ENCODE measurements at regions not wholly inside any gene's neighbourhood (a gene's known extent, or its start where the extent isn't known, plus 50 kb on each side); places are given as distances from the start of the nearest gene placed in this dataset.

- no TSS peak for BruUV-seq (replicated peaks)
- intact Hi-C loops (cut with micrococcal nuclease; ENCODE audit: unreplicated experiment), result no loop called here
- CTCF ChIA-PET, result no interaction called here
- Mint-ChIP-seq H3K9me3 (ENCODE audit: unreplicated experiment) (no peaks in the 10 kb centered on the region), H3K4me3 (ENCODE audit: unreplicated experiment) (no peak overlapping the region), H3K4me1 (ENCODE audit: low read depth, unreplicated experiment) (no peaks in the 10 kb centered on the region), H3K36me3 (ENCODE audit: insufficient read depth, unreplicated experiment) (no peaks in the 10 kb centered on the region), H3K27me3 (ENCODE audit: insufficient read depth, unreplicated experiment) (peaks cover 3% of the 10 kb centered on the region), H3K27ac (ENCODE audit: unreplicated experiment) (no peak overlapping the region)
- TF ChIP-seq CTCF (IDR thresholded peaks at IDR 0.05; ENCODE audit: insufficient read depth in 1 of 2, low read depth in 1 of 2, low read length in 1 of 2, severe bottlenecking in 1 of 2, unreplicated experiment in 1 of 2), result no peak
- Histone ChIP-seq H3K27me3 (replicated peaks; ENCODE audit: control insufficient read depth, insufficient read depth, low read length) (no peaks in the 10 kb centered on the region), H3K4me3 (ENCODE audit: low read depth, low read length) (no peak overlapping the region), H3K36me3 (ENCODE audit: control insufficient read depth, insufficient read depth, low read length) (no peaks in the 10 kb centered on the region), H3K9me3 (no peaks in the 10 kb centered on the region), H3K4me1 (no peaks in the 10 kb centered on the region)
- no peak for DNase-seq
- POLR2A ChIA-PET, result no interaction called here
Observed at GRCh38 chrX:22712942-22713341, 286.8 kb upstream of the DDX53 start.

GRCh38 chrX:22730542-22730941 lies 269.2 kb upstream of the DDX53 start:
- Mint-ChIP-seq H3K4me1 (ENCODE audit: low read depth, unreplicated experiment) (no peaks in the 10 kb centered on the region), H3K9me3 (ENCODE audit: unreplicated experiment) (no peaks in the 10 kb centered on the region), H3K36me3 (ENCODE audit: insufficient read depth, unreplicated experiment) (no peaks in the 10 kb centered on the region), H3K27ac (ENCODE audit: unreplicated experiment) (no peak overlapping the region), H3K27me3 (ENCODE audit: insufficient read depth, unreplicated experiment) (peaks cover 7% of the 10 kb centered on the region), H3K4me3 (ENCODE audit: unreplicated experiment) (no peak overlapping the region)
- no peak overlapping the region for H3K4me3 ChIP-seq (ENCODE audit: low read depth, low read length)
- CTCF ChIA-PET, result no interaction called here
- no peaks in the 10 kb centered on the region for H3K9me3 ChIP-seq
- no TSS peak for BruUV-seq (replicated peaks)
- POLR2A ChIA-PET, result no interaction called here
- intact Hi-C loops (cut with micrococcal nuclease; ENCODE audit: unreplicated experiment), result no loop called here
- no peak for DNase-seq
- TF ChIP-seq CTCF (IDR thresholded peaks at IDR 0.05; ENCODE audit: insufficient read depth in 1 of 2, low read depth in 1 of 2, low read length in 1 of 2, severe bottlenecking in 1 of 2, unreplicated experiment in 1 of 2), result no peak
- no peaks in the 10 kb centered on the region for H3K27me3 ChIP-seq (replicated peaks; ENCODE audit: control insufficient read depth, insufficient read depth, low read length)
- no peaks in the 10 kb centered on the region for H3K36me3 ChIP-seq (ENCODE audit: control insufficient read depth, insufficient read depth, low read length)
- H3K4me1 ChIP-seq, result no peaks in the 10 kb centered on the region

- DNase-seq, result no peak
- ChIA-PET CTCF (no interaction called here), POLR2A (no interaction called here)
- Mint-ChIP-seq H3K4me3 (ENCODE audit: unreplicated experiment) (no peak overlapping the region), H3K9me3 (ENCODE audit: unreplicated experiment) (no peaks in the 10 kb centered on the region), H3K27me3 (ENCODE audit: insufficient read depth, unreplicated experiment) (peaks cover 7% of the 10 kb centered on the region), H3K36me3 (ENCODE audit: insufficient read depth, unreplicated experiment) (no peaks in the 10 kb centered on the region), H3K27ac (ENCODE audit: unreplicated experiment) (no peak overlapping the region), H3K4me1 (ENCODE audit: low read depth, unreplicated experiment) (no peaks in the 10 kb centered on the region)
- TF ChIP-seq CTCF (IDR thresholded peaks at IDR 0.05; ENCODE audit: insufficient read depth in 1 of 2, low read depth in 1 of 2, low read length in 1 of 2, severe bottlenecking in 1 of 2, unreplicated experiment in 1 of 2), result no peak
- H3K36me3 ChIP-seq (ENCODE audit: control insufficient read depth, insufficient read depth, low read length), result no peaks in the 10 kb centered on the region
- no peaks in the 10 kb centered on the region for H3K4me1 ChIP-seq
- no TSS peak for BruUV-seq (replicated peaks)
- H3K4me3 ChIP-seq (ENCODE audit: low read depth, low read length), result no peak overlapping the region
- intact Hi-C loops (cut with micrococcal nuclease; ENCODE audit: unreplicated experiment), result no loop called here
- H3K27me3 ChIP-seq (replicated peaks; ENCODE audit: control insufficient read depth, insufficient read depth, low read length), result no peaks in the 10 kb centered on the region
- H3K9me3 ChIP-seq, result no peaks in the 10 kb centered on the region
Observed at GRCh38 chrX:22737541-22737940, 262.2 kb upstream of the DDX53 start.

Data from Caco-2 (cell line).